Kidney glomerular epithelial cell (primary cell): ENCODE measurements at regions not wholly inside any gene's neighbourhood (a gene's known extent, or its start where the extent isn't known, plus 50 kb on each side); places are given as distances from the start of the nearest gene placed in this dataset.

Source experiments
- DNase-seq: peaks from one replicate; lab custom pipeline; 2025; lab: John Stamatoyannopoulos, UW

DNA sequence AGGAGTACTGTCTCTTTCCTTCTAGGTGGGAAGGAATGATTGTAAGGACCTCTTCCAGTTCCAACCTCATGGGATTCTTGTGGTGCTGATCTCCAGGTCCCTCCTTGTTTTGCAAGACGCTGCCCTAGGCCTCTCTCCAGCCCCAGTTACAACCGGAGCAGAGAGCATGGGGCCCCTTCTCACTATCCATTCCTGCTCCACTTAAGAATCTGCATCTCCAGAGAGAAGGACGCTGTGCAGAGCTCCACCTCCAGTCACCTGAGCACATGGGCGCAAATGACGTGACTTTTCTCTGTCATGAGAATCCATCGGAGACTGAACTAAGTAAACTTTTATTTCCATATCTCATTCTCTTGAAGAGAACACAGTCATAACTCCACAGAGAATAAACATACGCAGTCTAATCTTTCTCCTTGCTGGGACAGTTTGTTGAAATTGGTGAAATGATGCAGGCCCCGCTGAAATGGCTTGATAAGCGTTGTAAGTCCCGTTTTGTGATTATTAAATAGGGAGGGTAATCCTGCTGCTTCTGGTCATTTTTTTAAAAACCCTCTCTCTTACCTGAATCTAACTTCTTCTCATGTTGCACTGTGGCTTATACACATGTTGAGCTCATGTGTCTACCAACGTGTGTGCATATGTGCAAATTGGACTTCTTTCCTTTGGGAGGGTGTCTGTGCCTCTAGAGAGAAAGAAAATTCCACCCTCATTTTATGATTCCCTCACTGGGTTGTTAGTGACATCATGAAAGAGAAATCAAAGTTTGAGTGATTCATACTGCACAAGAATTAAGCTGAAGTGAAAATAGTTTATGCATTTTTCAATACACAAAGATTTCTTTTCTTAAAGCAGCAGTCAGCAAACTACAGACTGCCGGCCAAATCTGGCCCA is 133.2 kb upstream of the TBX20 start:
- no peak for DNase-seq

GRCh38 chr7:35386082-35386815 is 132.3 kb upstream of the TBX20 start:
- no peak for DNase-seq

- no peak for DNase-seq
Observed at GRCh38 chr7:35384761-35385700, 131.1 kb upstream of the TBX20 start.

DNA sequence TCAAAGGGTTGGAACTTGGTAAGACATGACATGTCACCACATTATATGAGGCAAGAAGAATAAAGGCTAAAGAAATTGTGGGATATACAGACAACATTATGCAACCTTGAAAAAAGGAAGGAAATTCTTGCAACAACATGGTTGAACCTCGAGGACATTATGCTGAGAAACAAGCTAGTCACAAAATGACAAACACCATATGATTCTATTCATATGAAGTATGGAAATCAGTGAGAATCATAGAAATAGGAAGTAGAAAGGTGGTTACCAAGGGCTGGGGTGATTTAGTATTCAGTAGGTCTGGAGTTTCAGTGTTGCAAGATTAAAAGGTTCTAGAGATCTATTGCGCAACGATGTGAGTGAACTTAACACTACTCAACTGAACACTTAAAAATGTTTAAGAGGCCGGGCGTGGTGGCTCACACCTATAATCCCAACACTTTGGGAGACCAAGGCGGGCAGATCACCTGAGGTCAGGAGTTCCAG is 126.9 kb upstream of the TBX20 start:
- no peak for DNase-seq

DNA sequence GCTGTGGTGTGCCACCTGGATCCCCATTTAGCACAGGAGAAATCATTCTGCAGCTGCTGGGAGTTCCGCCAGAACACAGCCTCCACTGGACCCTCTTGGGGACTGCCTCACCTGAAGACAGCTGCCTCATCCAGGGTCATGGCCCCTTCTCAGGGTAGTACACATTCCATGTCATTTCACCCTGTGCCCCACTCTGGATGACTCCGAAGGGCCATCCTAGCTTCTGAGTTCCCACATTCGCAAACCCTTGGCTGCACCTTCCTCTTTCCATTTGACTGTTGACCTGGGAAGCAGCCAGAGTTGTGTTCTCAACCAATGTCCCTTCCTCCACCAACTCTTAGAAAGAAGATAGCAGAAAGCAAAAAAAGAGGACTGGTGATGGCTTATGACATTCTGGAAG is 125.6 kb upstream of the TBX20 start:
- DNase-seq, result no peak

GRCh38 chr7:35375516-35375915 is 121.6 kb upstream of the TBX20 start:
- DNase-seq, result no peak

DNA sequence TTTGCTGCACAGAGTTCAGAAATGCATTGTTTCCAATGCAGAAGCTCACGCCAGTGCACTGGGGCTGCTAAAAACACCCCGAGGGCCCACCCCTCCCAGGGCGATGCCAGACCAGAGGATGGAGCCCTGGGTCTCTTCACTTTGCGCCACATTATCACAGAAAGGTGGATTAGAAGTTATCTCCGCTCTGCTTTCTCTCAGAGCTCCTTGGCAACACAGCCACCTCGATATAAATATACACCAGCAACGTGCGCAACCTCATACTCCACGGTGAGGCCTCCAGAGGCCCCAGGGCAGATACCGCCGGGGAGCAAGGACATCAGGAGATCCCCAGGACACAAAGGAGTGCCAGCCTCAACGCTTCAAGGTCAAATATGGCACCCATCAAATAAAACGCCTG is 121.0 kb upstream of the TBX20 start:
- DNase-seq, result no peak

GRCh38 chr7:35371221-35371620 is 117.3 kb upstream of the TBX20 start:
- DNase-seq, result no peak

DNA sequence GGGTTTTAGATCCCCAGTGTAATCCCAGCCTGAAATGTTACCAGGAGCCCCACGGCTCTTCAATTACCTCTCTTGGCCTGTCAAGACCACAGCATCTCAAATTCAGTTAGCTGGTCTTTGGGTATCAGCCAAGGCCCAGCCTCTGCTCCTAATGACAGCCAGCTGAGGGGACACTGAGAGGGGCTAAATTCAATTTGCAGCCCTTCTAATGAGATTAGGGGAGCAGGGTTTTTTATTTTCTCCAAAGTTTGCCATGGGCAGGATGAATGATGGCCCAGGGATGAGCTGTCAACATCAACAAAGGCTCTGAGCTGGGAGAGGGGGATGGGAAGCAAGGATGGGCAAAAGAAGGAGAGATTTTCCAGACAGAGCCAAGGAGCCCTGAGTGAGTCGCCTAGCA is 116.8 kb upstream of the TBX20 start:
- DNase-seq, result no peak

DNA sequence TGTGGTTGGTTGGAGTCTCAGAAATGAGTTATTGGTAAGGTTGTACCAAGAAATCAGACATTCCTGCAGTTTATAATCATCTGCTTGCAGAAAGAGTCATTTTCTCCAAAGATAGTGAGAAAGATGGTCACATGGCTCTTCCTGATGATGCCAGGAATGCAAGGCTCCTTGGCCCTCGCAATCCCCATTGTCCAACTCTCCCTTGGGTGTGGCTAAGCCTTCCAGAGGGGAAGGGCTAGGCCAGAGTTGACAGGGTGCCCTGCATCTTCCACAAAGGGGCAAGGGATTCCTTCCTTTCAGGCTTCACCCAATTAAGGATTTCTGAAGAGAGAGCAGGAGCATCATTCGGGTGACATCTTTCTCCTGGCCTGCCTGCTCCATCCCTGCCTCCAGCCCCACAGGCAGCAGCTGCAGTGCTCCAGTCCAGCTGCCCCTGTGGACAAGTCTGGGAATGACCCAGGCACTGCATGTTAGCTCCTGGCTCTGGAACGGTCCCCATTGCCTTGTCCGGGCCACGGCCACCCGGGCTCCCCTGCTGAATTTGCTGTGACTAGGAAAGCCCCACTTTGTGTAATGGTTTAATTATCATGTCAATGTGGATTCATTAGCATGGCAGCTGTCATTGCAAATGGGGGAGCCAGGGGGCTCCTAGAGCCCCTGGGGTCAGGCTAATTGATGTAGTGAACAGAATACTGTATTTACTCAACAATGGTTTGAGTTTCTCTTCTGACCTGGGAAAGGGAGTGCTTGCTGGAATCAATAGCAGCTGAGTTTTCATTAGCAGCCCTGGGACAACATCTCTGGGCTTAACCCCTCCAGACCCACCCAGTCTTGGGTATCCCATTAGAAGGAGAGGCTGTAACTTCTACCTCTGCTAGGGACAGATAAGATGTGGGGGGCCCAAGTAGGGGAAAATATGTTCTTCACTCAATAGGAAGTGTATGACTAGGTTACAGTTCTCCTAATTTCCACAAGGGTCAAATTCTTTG is 112.6 kb upstream of the TBX20 start:
- no peak for DNase-seq

DNA sequence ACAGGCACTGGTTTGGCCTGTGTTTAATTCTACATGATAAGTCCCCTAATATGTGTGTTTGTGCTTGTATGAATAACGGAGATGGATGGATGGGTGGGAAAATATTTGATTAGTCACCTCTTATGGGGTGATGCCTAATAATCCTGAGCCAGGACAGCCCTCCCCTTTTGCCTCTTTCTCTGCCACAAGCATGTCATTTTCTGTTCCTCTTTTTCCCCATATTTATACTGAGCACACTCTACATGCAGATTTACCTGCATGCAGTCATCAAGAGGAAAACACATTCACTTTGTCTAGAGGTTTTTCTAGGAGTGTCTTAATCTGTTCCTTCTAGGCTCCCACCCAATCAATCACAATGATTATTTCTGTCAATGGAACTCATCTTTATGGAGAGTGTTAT is 111.6 kb upstream of the TBX20 start:
- no peak for DNase-seq

- DNase-seq, result no peak
Observed at GRCh38 chr7:35362341-35362740, 108.4 kb upstream of the TBX20 start.

- DNase-seq, result no peak
Observed at GRCh38 chr7:35359423-35359822, 105.5 kb upstream of the TBX20 start.

GRCh38 chr7:35356495-35356894 is 102.6 kb upstream of the TBX20 start:
- DNase-seq, result no peak

GRCh38 chr7:35355911-35356310 is 102.0 kb upstream of the TBX20 start:
- DNase-seq, result no peak

DNA sequence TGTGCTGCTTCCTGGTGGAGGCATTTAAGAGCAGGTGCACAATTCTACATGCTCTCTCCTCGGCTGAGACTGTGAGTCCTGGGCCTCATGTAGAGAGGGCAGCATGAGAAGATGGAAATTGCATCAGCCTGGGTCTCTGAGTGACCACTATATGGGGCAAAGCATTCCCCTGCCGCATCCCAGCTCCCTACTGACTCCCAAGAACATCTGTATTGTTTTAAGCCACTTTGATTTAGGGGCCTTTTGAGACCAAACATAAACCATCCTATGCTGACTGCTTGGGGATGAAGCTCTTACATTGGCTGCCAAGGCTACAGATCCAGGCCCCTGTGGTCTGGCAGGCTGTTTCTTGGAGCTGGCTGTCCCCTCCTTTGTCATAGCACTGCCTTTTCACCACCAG is 101.3 kb upstream of the TBX20 start:
- DNase-seq, result no peak

DNA sequence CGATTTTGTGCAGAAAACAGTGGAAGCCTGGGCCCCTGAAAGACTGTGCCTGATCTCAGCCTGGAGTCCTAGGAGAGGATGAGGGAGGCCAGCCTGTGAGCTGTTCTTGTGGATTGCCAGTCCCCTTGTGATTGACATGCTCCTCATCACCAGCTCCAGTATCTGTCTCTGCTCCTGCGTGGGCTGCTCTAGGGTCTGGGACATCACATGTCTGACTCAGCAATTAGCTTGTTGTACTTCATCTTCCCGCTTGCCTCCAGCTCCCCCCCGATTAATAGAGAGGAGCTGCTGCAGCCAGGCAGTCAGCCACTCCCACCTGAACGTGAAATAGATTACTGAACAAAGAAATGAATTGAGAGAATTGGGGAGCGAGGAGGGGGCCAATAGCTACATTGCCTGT is 99.6 kb upstream of the TBX20 start:
- no peak for DNase-seq

GRCh38 chr7:35351466-35351865 is 97.6 kb upstream of the TBX20 start:
- no peak for DNase-seq

DNA sequence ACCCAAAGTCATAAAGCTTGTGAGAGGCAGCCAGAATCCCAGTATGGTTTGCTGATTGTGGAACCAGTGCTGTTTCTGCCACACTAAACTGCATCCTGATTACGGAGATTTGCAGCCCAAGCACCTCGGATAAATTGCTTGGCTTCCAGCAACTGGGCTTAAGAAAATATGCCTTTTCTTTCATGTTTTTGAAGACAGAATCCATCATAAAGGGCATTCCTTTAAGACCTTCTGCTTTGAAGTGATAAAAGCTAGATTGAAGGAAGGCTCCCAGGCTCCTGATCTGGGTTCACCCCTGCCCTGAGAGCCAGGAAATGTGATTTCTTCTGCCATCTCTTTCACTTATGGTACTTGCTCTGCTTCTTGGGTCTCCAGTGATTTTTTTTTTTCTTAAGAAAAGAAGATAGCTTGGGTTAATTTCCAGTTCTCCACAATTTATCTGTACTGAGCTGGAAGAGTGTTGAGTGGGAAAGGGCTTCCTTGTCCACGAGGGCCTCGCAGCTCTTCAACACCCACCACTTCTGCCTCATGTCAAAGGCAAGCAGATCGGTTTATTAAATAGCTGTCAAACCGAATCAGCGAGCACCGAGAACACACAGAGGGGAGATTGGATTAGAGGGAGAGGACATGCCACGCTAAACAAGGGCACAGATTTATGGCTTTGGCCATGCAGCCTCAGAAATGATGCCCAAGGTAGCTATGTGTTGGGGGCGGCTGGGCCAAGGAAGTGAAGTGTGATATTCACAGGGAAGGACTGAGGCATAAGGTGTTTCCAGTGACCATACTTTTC is 94.9 kb upstream of the TBX20 start:
- DNase-seq, result no peak

DNA sequence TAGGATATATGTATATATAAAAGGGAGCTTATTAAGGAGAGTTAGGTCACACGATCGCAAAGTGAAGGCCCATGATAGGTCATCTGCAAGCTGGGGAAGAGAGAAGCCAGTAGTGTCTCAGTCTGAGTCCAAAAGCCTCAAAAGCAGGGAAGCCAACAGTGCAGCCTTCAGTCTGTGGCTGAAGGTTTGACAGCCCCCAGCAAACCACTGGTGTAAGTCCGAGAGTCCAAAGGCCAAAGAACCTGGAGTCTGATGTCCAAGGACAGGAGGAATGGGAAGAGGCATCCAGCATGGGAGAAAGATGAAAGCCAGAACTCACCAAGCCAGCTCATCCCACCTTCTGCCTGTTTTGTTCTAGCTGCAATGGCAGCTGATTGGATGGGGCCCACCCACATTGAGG is 88.9 kb upstream of the TBX20 start:
- DNase-seq, result no peak
